A549 (cell line): ENCODE measurements at regions not wholly inside any gene's neighbourhood (a gene's known extent, or its start where the extent isn't known, plus 50 kb on each side); places are given as distances from the start of the nearest gene placed in this dataset.

Experiments
- CEBPB ChIP-seq, 2 experiments: fragments of >200 bp in 1 of 2; sonication (Bioruptor Twin) in 1 of 2; formaldehyde crosslinking in 1 of 2; IDR thresholded peaks; 2 replicates each; pipeline ENCODE4 v1.6.1; 2012 to 2016
- JUNB ChIP-seq: fragments of >200 bp; sonication (Bioruptor Twin); formaldehyde crosslinking; IDR thresholded peaks from 2 replicates; pipeline ENCODE4 v1.6.1; 2016
- KDM1A ChIP-seq: fragments of 200-600 bp; sonication (generic); IDR thresholded peaks from 2 replicates; pipeline ENCODE4 v1.6.1; 2016; ENCODE audit warnings: low read depth, mild to moderate bottlenecking
- POLR2A ChIP-seq: IDR thresholded peaks from 2 replicates; pipeline ENCODE4 v1.6.1; 2012; ENCODE audit warnings: mild to moderate bottlenecking, low read length
- RAD21 ChIP-seq, 2 experiments: fragments of >200 bp in 1 of 2; sonication (Bioruptor Twin) in 1 of 2; formaldehyde crosslinking in 1 of 2; IDR thresholded peaks in 1 of 2; conservative IDR thresholded peaks in 1 of 2; 2 replicates in 1 of 2; 3 replicates in 1 of 2; pipeline ENCODE4 v1.6.1; 2012 to 2018; ENCODE audit warnings: inconsistent platforms in 1 of 2
- RCOR1 ChIP-seq: fragments of 150-350 bp; IDR thresholded peaks from 2 replicates; pipeline ENCODE4 v1.6.1; 2014; ENCODE audit warnings: antibody characterized with exemption, low read length, low read depth
- RFX5 ChIP-seq: fragments of 450-650 bp; IDR thresholded peaks from 2 replicates; pipeline ENCODE4 v1.7.1; 2014; ENCODE audit warnings: antibody characterized with exemption, mild to moderate bottlenecking, moderate library complexity
- SMC3 ChIP-seq: fragments of >200 bp; sonication (Bioruptor Twin); formaldehyde crosslinking; IDR thresholded peaks from 3 replicates; pipeline ENCODE4 v1.6.1; 2018; ENCODE audit warnings: inconsistent platforms
- TF ChIP-seq, protein P1 (sequence below): IDR thresholded peaks from 2 replicates; pipeline ENCODE4 v1.6.1; 2012
- TF ChIP-seq, protein P2 (sequence below): fragments of >200 bp; sonication (Bioruptor Twin); formaldehyde crosslinking; IDR thresholded peaks from 3 replicates; pipeline ENCODE4 v1.5.1; 2016
- TF ChIP-seq, protein P3 (sequence below): fragments of 250-450 bp; sonication (Bioruptor Pico); IDR thresholded peaks from 2 replicates; pipeline ENCODE4 v1.5.0; 2021; ENCODE audit warnings: mild to moderate bottlenecking, moderate library complexity, borderline replicate concordance
- TF ChIP-seq, protein P4 (sequence below): fragments of 250-450 bp; sonication (Bioruptor Pico); IDR thresholded peaks from 2 replicates; pipeline ENCODE4 v1.5.0; 2020; ENCODE audit warnings: low read depth, mild to moderate bottlenecking, moderate library complexity

DNA sequence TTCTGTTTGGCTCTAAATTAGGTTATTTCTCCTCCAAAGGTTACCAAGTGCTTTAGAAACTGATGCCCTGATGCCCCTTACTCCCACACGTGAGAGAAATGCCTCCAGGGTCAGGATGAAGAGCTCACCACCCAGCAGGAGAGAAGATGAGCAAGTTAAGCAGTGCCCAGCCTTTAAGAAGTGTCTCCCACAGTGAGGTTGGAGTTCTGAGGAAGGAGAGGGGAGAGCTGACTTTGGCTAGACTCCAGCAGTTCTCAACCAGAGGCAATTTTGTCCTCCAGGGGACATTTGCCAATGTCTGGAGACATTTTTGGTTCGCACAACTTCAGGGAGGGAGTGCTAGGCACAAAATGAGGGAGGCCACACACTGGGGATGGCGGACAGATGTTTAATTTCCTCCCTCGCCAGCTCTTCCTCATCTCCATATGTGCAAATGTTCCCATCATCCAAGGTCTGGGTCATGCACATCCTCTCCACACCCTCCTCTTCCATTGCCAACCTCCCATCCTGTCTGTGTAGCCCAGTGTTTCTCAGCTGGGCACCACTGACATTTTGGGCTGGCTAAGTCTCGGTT is 50.6 kb upstream of the SLC7A14 start:
- TF ChIP-seq POLR2A (no peak), SMC3 (no peak), KDM1A (no peak), RFX5 (no peak), RCOR1 (no peak), RAD21 (conservative IDR thresholded peaks at IDR 0.05 in 1 of 2, IDR thresholded peaks at IDR 0.05 in 1 of 2) (no peak), JUNB (no peak), CEBPB (IDR thresholded peaks at IDR 0.05) (no peak)
- TF ChIP-seq, protein P1, sequence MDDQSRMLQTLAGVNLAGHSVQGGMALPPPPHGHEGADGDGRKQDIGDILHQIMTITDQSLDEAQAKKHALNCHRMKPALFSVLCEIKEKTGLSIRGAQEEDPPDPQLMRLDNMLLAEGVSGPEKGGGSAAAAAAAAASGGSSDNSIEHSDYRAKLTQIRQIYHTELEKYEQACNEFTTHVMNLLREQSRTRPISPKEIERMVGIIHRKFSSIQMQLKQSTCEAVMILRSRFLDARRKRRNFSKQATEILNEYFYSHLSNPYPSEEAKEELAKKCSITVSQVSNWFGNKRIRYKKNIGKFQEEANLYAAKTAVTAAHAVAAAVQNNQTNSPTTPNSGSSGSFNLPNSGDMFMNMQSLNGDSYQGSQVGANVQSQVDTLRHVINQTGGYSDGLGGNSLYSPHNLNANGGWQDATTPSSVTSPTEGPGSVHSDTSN = no peak
- TF ChIP-seq, protein P2, sequence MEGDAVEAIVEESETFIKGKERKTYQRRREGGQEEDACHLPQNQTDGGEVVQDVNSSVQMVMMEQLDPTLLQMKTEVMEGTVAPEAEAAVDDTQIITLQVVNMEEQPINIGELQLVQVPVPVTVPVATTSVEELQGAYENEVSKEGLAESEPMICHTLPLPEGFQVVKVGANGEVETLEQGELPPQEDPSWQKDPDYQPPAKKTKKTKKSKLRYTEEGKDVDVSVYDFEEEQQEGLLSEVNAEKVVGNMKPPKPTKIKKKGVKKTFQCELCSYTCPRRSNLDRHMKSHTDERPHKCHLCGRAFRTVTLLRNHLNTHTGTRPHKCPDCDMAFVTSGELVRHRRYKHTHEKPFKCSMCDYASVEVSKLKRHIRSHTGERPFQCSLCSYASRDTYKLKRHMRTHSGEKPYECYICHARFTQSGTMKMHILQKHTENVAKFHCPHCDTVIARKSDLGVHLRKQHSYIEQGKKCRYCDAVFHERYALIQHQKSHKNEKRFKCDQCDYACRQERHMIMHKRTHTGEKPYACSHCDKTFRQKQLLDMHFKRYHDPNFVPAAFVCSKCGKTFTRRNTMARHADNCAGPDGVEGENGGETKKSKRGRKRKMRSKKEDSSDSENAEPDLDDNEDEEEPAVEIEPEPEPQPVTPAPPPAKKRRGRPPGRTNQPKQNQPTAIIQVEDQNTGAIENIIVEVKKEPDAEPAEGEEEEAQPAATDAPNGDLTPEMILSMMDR = no peak
- TF ChIP-seq, protein P3, sequence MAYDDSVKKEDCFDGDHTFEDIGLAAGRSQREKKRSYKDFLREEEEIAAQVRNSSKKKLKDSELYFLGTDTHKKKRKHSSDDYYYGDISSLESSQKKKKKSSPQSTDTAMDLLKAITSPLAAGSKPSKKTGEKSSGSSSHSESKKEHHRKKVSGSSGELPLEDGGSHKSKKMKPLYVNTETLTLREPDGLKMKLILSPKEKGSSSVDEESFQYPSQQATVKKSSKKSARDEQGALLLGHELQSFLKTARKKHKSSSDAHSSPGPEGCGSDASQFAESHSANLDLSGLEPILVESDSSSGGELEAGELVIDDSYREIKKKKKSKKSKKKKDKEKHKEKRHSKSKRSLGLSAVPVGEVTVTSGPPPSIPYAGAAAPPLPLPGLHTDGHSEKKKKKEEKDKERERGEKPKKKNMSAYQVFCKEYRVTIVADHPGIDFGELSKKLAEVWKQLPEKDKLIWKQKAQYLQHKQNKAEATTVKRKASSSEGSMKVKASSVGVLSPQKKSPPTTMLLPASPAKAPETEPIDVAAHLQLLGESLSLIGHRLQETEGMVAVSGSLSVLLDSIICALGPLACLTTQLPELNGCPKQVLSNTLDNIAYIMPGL (CRISPR knock-in tag) = no peak
- TF ChIP-seq, protein P4, sequence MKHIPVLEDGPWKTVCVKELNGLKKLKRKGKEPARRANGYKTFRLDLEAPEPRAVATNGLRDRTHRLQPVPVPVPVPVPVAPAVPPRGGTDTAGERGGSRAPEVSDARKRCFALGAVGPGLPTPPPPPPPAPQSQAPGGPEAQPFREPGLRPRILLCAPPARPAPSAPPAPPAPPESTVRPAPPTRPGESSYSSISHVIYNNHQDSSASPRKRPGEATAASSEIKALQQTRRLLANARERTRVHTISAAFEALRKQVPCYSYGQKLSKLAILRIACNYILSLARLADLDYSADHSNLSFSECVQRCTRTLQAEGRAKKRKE (CRISPR knock-in tag) = no peak
